Stimulated activated CD4-positive, alpha-beta T cell treated with anti-CD3 and anti-CD28 coated beads, Interleukin-1b, Interleukin-23, amount 100 ng/mL, for 4 hours (primary cell): ENCODE measurements at regions not wholly inside any gene's neighbourhood (a gene's known extent, or its start where the extent isn't known, plus 50 kb on each side); places are given as distances from the start of the nearest gene placed in this dataset.

Source experiments
- DNase-seq, 2 donors: peaks; one replicate each; pipeline ENCODE4 v3.0.0-alpha.2; 2020; ENCODE audit warnings: low read depth in 2 of 2

DNA sequence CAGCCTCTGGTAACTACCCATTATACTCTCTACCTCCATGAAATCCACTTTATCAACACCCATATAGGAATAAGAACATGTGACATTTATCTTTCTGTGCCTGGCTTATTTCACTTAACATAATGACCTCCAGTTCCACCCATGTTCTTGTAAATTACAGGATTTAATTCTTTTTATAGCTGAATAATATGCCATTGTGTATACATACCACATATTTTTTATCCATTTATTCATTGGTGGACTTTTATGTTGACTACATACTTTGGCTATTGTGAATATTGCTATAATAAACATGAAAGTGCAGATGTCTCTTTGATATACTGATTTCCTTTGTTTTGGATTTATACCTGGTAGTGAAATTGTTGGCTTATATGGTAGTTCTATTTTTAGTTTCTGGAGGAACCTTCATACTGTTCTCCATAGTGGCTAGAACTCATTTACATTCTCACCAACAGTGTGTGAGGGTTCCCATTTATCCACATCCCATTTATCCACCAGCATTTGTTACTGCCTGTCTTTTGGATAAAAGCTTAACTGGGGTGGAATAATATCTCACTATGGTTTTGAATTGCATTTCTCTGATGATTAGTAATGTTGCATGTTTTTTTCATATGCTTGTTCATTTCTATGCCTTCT, 473.4 kb downstream of the TBL1XR1 start:
- DNase-seq = no peak

DNA sequence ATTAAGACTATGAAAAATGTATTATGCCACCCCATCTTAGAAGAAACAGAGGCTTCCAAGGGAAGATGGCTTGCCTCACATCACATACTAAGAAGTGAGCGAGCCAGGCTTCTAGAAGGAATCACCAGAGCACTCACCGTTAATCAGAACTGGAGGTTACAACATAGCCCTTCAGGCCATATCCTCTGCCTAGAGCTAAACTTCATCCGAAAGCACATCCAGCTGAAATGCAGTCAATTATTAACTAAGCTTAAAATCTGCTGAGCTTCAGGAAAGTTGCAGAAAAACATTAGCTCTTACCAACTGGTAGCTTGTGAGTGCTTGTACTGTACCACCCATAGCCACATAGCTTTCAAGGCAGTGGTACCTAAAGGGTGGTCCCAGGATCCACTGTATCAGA, 483.2 kb downstream of the TBL1XR1 start:
- no peak for DNase-seq

GRCh38 chr3:176712191-176712590, 485.1 kb downstream of the TBL1XR1 start:
- no peak for DNase-seq

- DNase-seq = no peak
Measured at GRCh38 chr3:176699288-176699687, 498.0 kb downstream of the TBL1XR1 start.

DNA sequence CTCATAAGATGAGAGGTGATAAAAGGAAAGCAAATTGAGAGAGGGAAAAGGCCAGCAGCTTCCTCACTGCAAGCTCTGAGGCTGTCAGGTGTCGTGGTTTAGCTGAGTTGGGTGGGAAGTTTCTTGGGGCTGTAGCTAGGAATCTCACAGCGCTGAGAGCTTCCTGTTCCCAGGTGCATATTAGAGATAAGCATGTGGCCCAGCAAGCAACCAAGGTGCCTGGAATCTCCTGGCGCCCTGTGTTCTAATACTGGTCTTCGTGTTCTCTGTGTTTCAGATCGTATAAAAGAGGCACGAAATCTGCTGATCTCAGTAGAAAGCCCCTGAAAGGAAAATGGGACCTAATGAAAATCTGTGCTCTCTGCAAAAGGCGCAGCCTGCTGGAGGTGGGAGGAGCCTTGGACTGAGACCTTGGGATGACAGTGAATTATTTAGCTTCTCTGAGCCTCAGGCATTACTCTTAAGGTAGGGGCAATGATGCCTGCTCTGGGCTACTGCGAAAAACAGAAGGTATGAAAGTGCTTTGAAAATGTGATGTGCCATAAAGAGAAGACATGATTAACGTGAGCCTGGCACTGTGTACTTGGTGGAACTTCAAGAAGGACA, 499.9 kb downstream of the TBL1XR1 start:
- DNase-seq = no peak

DNA sequence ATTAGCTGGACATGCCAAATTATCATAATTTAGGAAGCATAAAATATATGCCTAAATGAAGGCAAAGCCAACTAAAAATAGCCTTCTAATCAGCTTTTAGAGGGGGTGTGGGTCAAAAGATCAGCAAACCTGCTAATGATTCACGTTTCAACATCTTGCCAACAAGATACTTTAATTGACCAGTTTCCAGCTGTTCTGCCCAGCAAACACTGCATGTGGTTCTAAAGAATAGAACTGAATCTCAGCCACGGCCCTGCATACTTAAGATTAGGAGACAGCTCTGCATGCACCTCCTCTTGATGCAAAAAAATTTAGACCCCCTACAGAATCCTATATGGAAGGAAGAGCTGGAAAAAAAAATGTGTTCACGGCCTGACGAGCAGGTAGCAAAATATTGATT, 500.5 kb downstream of the TBL1XR1 start:
- no peak for DNase-seq

DNA sequence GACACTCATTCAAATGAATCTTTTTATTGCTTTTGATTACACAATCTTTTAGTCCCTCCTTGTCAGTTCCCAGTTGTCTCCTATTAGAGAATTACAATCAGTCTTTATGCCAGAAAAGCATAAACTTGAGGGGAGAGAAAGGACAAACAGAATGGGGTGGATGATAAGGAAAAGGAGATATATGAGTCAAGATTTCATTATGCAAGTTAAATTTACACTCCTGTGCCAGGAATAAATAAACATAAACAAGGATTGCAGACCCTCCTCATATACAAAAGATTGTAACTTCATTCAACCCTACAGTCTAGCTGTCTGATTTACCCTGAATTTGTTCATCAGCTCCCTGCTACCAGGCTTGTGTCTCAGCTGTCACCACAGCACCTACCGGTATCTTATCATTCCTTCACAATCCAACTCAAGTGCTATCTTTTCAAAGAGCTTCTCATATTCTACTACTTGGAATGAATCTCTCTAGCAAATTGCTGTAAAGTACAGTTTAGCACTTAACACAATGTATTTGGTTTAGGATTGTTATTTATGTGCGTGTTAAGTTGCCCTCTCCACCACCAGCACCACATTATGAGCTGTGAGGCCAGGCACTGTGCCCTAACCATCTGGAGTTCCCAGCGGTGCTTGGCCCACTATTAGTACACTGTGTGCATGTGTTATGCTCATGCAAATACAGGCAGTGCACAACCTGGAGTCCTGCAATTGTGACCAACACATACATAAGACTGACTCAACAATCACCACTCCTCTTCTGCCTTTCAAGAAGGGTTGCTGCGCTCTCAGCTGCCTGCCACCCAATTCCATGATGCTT, 504.1 kb downstream of the TBL1XR1 start:
- no peak for DNase-seq

DNA sequence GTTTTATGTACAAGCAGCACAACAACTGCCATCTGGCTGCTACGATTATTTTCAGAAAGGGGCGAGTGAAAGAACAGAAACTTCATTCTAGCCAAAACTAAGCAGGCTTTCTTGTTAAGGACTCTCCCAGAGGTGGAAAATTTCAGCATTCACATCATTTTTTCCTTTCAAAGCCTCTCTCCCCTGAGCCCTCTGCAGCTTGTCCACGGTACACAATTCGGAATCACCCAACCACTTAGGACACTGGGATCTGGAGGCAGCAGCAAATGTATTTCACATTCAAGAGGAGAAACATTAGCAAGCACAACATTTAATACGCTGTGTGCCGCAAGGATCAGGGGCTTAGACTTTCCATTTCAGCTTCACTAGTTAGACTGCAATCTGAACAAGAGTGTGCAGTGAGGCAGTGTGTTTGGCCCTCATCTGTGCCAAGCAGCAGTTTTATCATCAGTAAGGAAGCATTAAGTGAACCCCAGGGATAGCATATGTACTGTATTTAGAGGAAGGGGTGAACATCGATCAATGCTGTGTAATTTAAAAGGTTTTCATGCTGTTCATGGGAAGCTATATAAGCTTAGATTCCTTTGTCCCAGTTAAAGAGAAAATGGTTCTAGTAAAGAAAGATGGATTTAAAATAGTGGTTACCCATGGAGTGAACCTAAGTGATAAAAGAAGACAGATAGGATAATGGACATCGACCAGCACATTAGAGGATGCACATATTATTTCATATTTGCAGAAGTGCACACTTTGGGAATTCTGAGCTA, 504.9 kb downstream of the TBL1XR1 start:
- no peak for DNase-seq

- no peak for DNase-seq
Measured at GRCh38 chr3:176690083-176690869, 507.0 kb downstream of the TBL1XR1 start.

GRCh38 chr3:176687754-176688153, 509.5 kb downstream of the TBL1XR1 start:
- DNase-seq = no peak

DNA sequence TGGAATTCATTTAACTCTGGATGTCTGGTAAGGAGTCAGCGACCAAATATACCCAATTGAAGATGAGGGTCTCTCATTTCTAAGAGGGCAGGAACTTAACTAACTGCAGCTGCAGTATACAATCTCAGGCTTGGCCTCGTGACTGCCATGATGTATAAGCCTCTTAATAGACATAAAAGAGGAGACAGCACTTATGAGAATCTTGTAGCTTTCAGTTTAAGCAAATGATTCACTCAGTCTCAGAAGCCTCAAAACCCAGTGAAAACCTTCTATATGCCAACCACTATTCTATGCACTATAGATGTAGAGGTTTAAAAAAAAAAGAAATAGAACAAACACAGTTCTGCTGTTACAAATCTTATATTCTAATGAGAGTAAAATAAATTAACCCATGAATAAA, 513.9 kb downstream of the TBL1XR1 start:
- DNase-seq = no peak

DNA sequence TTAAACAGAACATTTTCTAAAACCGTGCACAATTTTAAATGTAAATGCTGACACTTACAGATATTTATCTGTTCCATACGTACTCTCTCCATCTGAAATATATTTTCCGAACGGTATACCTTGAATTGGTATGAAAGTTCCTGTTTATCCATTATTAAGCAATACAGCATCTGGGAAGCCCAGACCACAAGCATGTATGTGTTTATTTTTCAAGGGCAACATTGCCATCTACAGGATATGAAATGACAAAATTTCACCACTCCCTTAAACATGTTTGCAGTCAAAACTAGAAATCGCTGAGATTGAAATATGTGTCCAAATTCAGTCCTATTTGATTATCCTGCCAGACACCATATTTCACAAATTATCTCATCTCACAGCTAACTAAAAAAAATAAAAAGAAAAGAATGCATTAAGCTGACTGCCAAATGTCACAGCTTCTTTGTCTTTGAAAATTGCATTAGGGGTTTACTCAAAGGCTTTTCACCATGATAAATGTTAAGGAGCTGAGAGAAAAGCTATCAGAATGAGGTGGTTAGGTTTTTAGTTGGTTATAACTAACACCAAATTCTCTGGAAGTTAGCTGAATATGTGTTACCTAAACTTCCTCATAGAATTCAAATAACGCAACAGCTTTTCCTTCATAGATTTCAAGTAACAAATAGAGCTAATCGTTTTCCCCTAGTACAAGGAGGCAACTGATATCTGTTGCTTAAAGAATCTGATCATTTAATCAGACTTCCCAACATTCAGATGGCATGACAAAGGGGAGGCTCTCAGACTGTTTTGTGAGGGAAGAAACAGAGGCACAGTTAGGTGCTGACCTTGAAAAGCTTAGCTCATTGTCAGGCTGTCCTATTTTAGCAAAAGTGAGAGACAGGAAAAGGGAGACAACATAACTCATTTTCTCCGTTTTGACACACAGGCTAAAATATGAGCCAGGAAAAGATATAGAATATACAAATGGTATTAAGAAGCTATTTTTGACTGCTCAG, 533.1 kb downstream of the TBL1XR1 start:
- DNase-seq = no peak

DNA sequence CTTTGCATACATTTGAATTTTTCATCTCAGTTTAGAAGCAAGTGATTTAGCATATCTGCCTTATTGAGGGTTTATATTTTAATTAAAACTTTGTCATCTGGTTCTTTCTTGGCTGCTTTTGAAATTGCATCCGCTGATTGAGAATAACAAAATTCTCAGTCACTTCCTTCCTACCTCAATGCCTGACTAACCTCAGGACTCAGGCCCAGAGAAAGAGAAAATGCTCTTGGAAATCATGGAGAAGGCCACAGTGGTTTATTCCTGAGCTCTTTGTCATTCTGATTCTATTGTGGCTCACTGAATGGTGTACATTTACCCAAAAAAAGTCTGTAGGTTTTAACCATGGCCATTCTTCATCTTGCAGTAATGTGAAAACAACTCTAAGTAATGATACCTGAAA, 533.9 kb downstream of the TBL1XR1 start:
- no peak for DNase-seq

DNA sequence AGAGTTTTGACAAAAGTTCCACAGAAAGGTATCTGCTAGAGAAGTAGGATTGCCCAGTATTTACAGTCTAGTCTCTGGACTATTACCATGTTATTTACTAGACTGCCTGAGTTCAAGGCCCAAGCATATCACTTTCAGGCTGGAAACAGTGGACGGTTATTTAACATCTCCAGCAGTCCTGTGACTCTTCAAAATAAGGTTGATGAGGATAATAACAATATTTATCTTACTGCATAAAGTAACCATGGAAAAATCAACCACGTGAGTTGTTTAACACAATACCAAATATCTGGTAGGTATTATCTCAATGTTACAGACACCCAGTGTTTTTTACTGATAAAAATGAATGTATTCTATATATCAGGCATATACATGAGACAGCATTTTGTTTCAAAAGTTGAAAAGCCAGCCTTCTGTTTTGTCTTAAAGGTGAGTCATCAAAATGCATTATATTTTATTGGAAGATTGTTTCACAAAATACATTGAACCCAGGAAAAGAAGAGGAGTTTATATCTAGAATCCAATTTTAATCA, 535.8 kb downstream of the TBL1XR1 start:
- DNase-seq = no peak

- no peak for DNase-seq
Measured at GRCh38 chr3:176655404-176656094, 541.7 kb downstream of the TBL1XR1 start.

GRCh38 chr3:176651622-176652021, 545.7 kb downstream of the TBL1XR1 start:
- DNase-seq = no peak

DNA sequence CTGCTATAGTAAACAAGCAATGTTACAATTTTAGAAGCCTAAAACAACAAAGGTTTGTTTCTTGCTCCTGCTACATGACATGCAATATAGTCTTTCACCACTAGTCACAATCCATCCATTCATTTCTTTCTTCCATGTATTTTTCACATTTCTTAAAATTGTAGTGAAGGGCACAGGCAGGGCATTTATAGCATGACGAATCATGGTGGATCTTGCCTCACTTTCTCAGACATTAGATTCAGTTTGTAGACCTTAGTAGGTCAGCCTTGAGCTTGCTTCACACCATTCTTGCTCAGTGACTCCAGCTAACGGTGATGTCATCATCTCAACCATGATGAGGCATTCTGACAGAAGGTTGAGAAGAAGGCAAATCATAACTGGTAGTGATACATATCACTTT, 546.8 kb downstream of the TBL1XR1 start:
- no peak for DNase-seq

DNA sequence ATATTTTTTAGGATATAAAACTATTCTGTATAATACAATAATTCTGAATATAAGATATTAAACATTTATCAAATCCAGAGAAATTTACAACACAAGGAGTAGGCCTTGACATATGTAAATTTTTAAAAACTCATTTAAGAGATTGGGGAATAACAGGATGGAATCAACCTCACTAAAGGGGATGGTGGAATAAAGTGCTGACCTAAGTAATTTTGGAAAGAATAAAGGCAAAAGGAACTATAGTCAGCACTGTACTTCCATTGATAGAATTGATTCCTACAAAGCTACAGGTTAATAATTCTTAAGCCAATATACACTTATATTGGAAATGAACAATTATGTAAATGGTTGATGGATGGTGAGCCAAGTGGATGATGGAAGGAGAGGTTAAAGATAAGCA, 549.3 kb downstream of the TBL1XR1 start:
- no peak for DNase-seq

- no peak for DNase-seq
Measured at GRCh38 chr3:176633511-176633910, 563.8 kb downstream of the TBL1XR1 start.
